ENCODE measurements at regions not wholly inside any gene's neighbourhood (a gene's known extent, or its start where the extent isn't known, plus 50 kb on each side); places are given as distances from the start of the nearest gene placed in this dataset.

GRCh38 chr2:14313341-14313740 is 319.2 kb upstream of the LRATD1 start:
- Mint-ChIP-seq H3K36me3 (no peaks in the 10 kb centered on the region), H3K4me3 (no peak overlapping the region), H3K27ac (no peak overlapping the region), H3K27me3 (ENCODE audit: insufficient read depth, low read depth) (no peaks in the 10 kb centered on the region), H3K9me3 (no peaks in the 10 kb centered on the region), H3K4me1 (peaks cover 5% of the 10 kb centered on the region)
- Histone ChIP-seq H3K4me2 (no peak overlapping the region), H3K9ac (no peak overlapping the region), H3K27me3 (no peaks in the 10 kb centered on the region), H3K4me1 (no peaks in the 10 kb centered on the region), H3K79me2 (ENCODE audit: low read depth) (no peaks in the 10 kb centered on the region), H3K4me3 (no peak overlapping the region), H3F3A (ENCODE audit: low read depth) (no peaks in the 10 kb centered on the region), H4K20me1 (ENCODE audit: low read depth) (no peaks in the 10 kb centered on the region), H2AFZ (replicated peaks) (no peak overlapping the region), H3K9me3 (ENCODE audit: low read depth) (no peaks in the 10 kb centered on the region), H3K36me3 (no peaks in the 10 kb centered on the region), H3K27ac (no peak overlapping the region)
- no peak for DNase-seq (ENCODE audit: low spot score)
- TF ChIP-seq EZH2 (IDR thresholded peaks at IDR 0.05) (no peak), EZH2phosphoT487 (IDR thresholded peaks at IDR 0.05) (no peak), CTCF (IDR thresholded peaks at IDR 0.05) (no peak)

GRCh38 chr2:14316594-14316993 is 315.9 kb upstream of the LRATD1 start:
- Histone ChIP-seq H3K4me3 (no peak overlapping the region), H3K4me2 (no peak overlapping the region), H3K4me1 (no peaks in the 10 kb centered on the region), H3K9ac (no peak overlapping the region), H3F3A (ENCODE audit: low read depth) (no peaks in the 10 kb centered on the region), H3K27me3 (no peaks in the 10 kb centered on the region), H3K9me3 (ENCODE audit: low read depth) (no peaks in the 10 kb centered on the region), H3K36me3 (no peaks in the 10 kb centered on the region), H3K79me2 (ENCODE audit: low read depth) (no peaks in the 10 kb centered on the region), H3K27ac (no peak overlapping the region), H2AFZ (replicated peaks) (no peak overlapping the region), H4K20me1 (ENCODE audit: low read depth) (no peaks in the 10 kb centered on the region)
- no peak for DNase-seq (ENCODE audit: low spot score)
- peaks cover 3% of the 10 kb centered on the region for H3K4me1 Mint-ChIP-seq
- H3K9me3 Mint-ChIP-seq = no peaks in the 10 kb centered on the region
- H3K27ac Mint-ChIP-seq = no peak overlapping the region
- H3K36me3 Mint-ChIP-seq = no peaks in the 10 kb centered on the region
- TF ChIP-seq CTCF (IDR thresholded peaks at IDR 0.05) (no peak), EZH2 (IDR thresholded peaks at IDR 0.05) (no peak), EZH2phosphoT487 (IDR thresholded peaks at IDR 0.05) (no peak)
- H3K27me3 Mint-ChIP-seq (ENCODE audit: insufficient read depth, low read depth) = no peaks in the 10 kb centered on the region
- H3K4me3 Mint-ChIP-seq = no peak overlapping the region

- no peak overlapping the region for H3K4me2 ChIP-seq
- TF ChIP-seq CTCF (IDR thresholded peaks at IDR 0.05) (no peak), EZH2phosphoT487 (IDR thresholded peaks at IDR 0.05) (no peak), EZH2 (IDR thresholded peaks at IDR 0.05) (no peak)
- no peak overlapping the region for H3K4me3 Mint-ChIP-seq
- no peaks in the 10 kb centered on the region for H3K27me3 Mint-ChIP-seq (ENCODE audit: insufficient read depth, low read depth)
- no peak overlapping the region for H3K9ac ChIP-seq
- no peaks in the 10 kb centered on the region for H3K9me3 ChIP-seq (ENCODE audit: low read depth)
- no peaks in the 10 kb centered on the region for H3K9me3 Mint-ChIP-seq
- H3K36me3 ChIP-seq = no peaks in the 10 kb centered on the region
- H2AFZ ChIP-seq (replicated peaks) = no peak overlapping the region
- no peak overlapping the region for H3K27ac ChIP-seq
- peaks cover 3% of the 10 kb centered on the region for H3K4me1 Mint-ChIP-seq
- no peak overlapping the region for H3K27ac Mint-ChIP-seq
- no peaks in the 10 kb centered on the region for H3K79me2 ChIP-seq (ENCODE audit: low read depth)
- no peaks in the 10 kb centered on the region for H3K27me3 ChIP-seq
- H3K4me3 ChIP-seq = no peak overlapping the region
- H3F3A ChIP-seq (ENCODE audit: low read depth) = no peaks in the 10 kb centered on the region
- no peaks in the 10 kb centered on the region for H4K20me1 ChIP-seq (ENCODE audit: low read depth)
- H3K36me3 Mint-ChIP-seq = no peaks in the 10 kb centered on the region
- H3K4me1 ChIP-seq = no peaks in the 10 kb centered on the region
- no peak for DNase-seq (ENCODE audit: low spot score)
Measured at GRCh38 chr2:14321357-14321756, 311.2 kb upstream of the LRATD1 start.

GRCh38 chr2:14322306-14322705 is 310.2 kb upstream of the LRATD1 start:
- H3K27ac Mint-ChIP-seq = no peak overlapping the region

More at GRCh38 chr2:14322306-14322705, 310.2 kb upstream of the LRATD1 start:
- no peak overlapping the region for H2AFZ ChIP-seq (replicated peaks)
- no peaks in the 10 kb centered on the region for H3K27me3 ChIP-seq
- no peaks in the 10 kb centered on the region for H3K9me3 ChIP-seq (ENCODE audit: low read depth)
- no peak overlapping the region for H3K9ac ChIP-seq
- Mint-ChIP-seq H3K4me1 (peaks cover 3% of the 10 kb centered on the region), H3K9me3 (no peaks in the 10 kb centered on the region), H3K36me3 (no peaks in the 10 kb centered on the region), H3K27me3 (ENCODE audit: insufficient read depth, low read depth) (no peaks in the 10 kb centered on the region), H3K4me3 (no peak overlapping the region)
- H3F3A ChIP-seq (ENCODE audit: low read depth) = no peaks in the 10 kb centered on the region
- no peak overlapping the region for H3K27ac ChIP-seq
- no peaks in the 10 kb centered on the region for H4K20me1 ChIP-seq (ENCODE audit: low read depth)
- H3K79me2 ChIP-seq (ENCODE audit: low read depth) = no peaks in the 10 kb centered on the region
- H3K36me3 ChIP-seq = no peaks in the 10 kb centered on the region
- H3K4me1 ChIP-seq = no peaks in the 10 kb centered on the region
- TF ChIP-seq CTCF (IDR thresholded peaks at IDR 0.05) (no peak), EZH2 (IDR thresholded peaks at IDR 0.05) (no peak), EZH2phosphoT487 (IDR thresholded peaks at IDR 0.05) (no peak)
- H3K4me2 ChIP-seq = no peak overlapping the region
- DNase-seq (ENCODE audit: low spot score) = no peak
- no peak overlapping the region for H3K4me3 ChIP-seq
